NB4 (cell line): ENCODE measurements at regions not wholly inside any gene's neighbourhood (a gene's known extent, or its start where the extent isn't known, plus 50 kb on each side); places are given as distances from the start of the nearest gene placed in this dataset.

ENCODE experiments used
- DNase-seq: peaks from one replicate; pipeline ENCODE4 v3.0.0; 2010; ENCODE audit warnings: low read depth
- H3K4me3 ChIP-seq: one replicate; pipeline ENCODE4 v1.5.1; 2011; ENCODE audit warnings: mild to moderate bottlenecking, low read depth, low read length, moderate library complexity
- CTCF ChIP-seq: IDR thresholded peaks from one replicate; pipeline ENCODE4 v1.5.1; 2012; ENCODE audit warnings: low read depth, low read length
- MAX ChIP-seq: IDR thresholded peaks from 2 replicates; pipeline ENCODE4 v1.6.1; 2011; ENCODE audit warnings: low read depth, low read length
- MYC ChIP-seq: IDR thresholded peaks from 2 replicates; pipeline ENCODE4 v1.6.1; 2011; ENCODE audit warnings: low read depth, low read length
- POLR2A ChIP-seq: IDR thresholded peaks from 2 replicates; pipeline ENCODE4 v1.6.1; 2011; ENCODE audit warnings: mild to moderate bottlenecking; ENCODE audit not compliant: insufficient read length; ENCODE audit errors: extremely low read depth

GRCh38 chr4:29390921-29391320, 1329.2 kb upstream of the PCDH7 start:
- TF ChIP-seq MYC (no peak), CTCF (no peak), MAX (no peak), POLR2A (no peak)
- no peak overlapping the region for H3K4me3 ChIP-seq
- no peak for DNase-seq

- no peak overlapping the region for H3K4me3 ChIP-seq
These were observed 1315.1 kb upstream of the PCDH7 start for GRCh38 chr4:29405116-29405515.

GRCh38 chr4:29415771-29416170, 1304.4 kb upstream of the PCDH7 start:
- no peak for TF ChIP-seq POLR2A
- no peak for TF ChIP-seq MAX
- no peak for TF ChIP-seq MYC
- TF ChIP-seq CTCF = no peak
- no peak for DNase-seq
- no peak overlapping the region for H3K4me3 ChIP-seq

More at GRCh38 chr4:29405116-29405515, 1315.1 kb upstream of the PCDH7 start:
- no peak for DNase-seq
- TF ChIP-seq POLR2A (no peak), MAX (no peak), CTCF (no peak), MYC (no peak)

GRCh38 chr4:29423836-29424721, 1296.1 kb upstream of the PCDH7 start:
- no peak for DNase-seq
- TF ChIP-seq CTCF = no peak
- TF ChIP-seq POLR2A = no peak
- TF ChIP-seq MAX = no peak
- no peak for TF ChIP-seq MYC
- H3K4me3 ChIP-seq = no peak overlapping the region

- TF ChIP-seq MYC = no peak
- no peak for TF ChIP-seq MAX
- TF ChIP-seq POLR2A = no peak
- TF ChIP-seq CTCF = no peak
These were observed 1266.8 kb upstream of the PCDH7 start for GRCh38 chr4:29453303-29453820.

More at GRCh38 chr4:29453303-29453820, 1266.8 kb upstream of the PCDH7 start:
- no peak for DNase-seq
- no peak overlapping the region for H3K4me3 ChIP-seq
